ENCODE measurements at regions not wholly inside any gene's neighbourhood (a gene's known extent, or its start where the extent isn't known, plus 50 kb on each side); places are given as distances from the start of the nearest gene placed in this dataset.
"Not testable (repeated sequence)": the region's sequence is repeated elsewhere in the genome, so short reads cannot be mapped to it uniquely, and the experiment has no call there.

GRCh38 chr2:133647386-133647785 lies 79.1 kb upstream of the NCKAP5 start:
- H3K4me1 ChIP-seq (ENCODE audit: control insufficient read depth, insufficient read depth, low read length); ATAC-seq; H3K4me3 ChIP-seq (ENCODE audit: low read length); H3K27ac ChIP-seq (ENCODE audit: low read length); H3K27me3 ChIP-seq (ENCODE audit: control insufficient read depth, insufficient read depth); H3K9me3 ChIP-seq (ENCODE audit: control insufficient read depth, low read length); intact Hi-C loops (cut with DNase I); DNase-seq: not testable (repeated sequence)
- WGBS: 89% methylated on average over 1 of the region's 1 CpG

DNA sequence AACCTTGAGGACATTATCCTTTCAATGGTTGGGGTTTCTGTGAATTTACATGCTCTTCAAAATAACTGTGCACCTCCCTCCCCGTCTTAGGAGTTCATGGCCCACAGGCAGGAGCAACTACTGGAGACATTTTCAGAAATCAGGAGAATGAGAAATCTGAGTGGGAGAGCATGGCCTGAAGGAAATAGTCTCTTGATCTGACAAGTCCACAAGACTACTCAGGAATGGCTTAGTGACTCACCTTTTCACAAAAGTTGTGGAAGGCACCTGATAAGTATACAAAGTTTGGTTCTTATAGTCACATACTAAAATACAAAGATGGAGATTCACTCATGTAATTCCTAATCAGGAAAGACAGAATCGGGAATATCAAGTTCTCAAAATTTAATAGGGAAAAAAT lies 83.6 kb upstream of the NCKAP5 start:
- Histone ChIP-seq H3K9me3 (ENCODE audit: control insufficient read depth, low read length) (no peaks in the 10 kb centered on the region), H3K27me3 (ENCODE audit: control insufficient read depth, insufficient read depth) (no peaks in the 10 kb centered on the region), H3K4me3 (ENCODE audit: low read length) (no peak overlapping the region), H3K27ac (ENCODE audit: low read length) (no peak overlapping the region), H3K4me1 (ENCODE audit: control insufficient read depth, insufficient read depth, low read length) (no peaks in the 10 kb centered on the region)
- DNase-seq (no peak), ATAC-seq (no peak)
- 64% methylated on average over 2 of the region's 2 CpGs for WGBS
- intact Hi-C loops (cut with DNase I): no loop called here

- DNase-seq: no peak
- no peaks in the 10 kb centered on the region for H3K9me3 ChIP-seq (ENCODE audit: control insufficient read depth, low read length)
- WGBS: 41% methylated on average over 4 of the region's 4 CpGs
Observed at GRCh38 chr2:133652398-133652797, 84.1 kb upstream of the NCKAP5 start.

DNA sequence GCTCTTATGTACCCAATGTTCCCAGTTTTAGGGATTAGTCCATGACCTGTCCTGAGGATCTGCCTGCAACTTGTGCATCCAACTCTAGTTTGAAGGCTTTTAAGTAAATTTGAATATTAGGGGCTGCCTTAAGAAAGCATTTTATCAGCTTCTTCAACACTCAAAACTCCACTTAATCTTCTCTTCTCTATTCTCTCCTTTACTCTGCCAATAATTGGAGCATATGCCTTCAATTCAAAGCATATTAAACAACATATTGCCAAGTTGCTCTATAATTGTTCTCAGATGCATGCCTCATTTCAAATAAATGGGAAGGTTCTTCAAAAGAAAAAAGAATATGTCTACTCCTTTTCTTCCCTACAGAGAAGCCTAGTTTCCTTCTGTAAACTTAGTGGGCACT lies 84.8 kb upstream of the NCKAP5 start:
- ATAC-seq: no peak
- intact Hi-C loops (cut with DNase I): no loop called here

More at GRCh38 chr2:133652398-133652797, 84.1 kb upstream of the NCKAP5 start:
- no peak overlapping the region for H3K4me3 ChIP-seq (ENCODE audit: low read length)
- intact Hi-C loops (cut with DNase I): no loop called here
- no peak overlapping the region for H3K27ac ChIP-seq (ENCODE audit: low read length)
- H3K4me1 ChIP-seq (ENCODE audit: control insufficient read depth, insufficient read depth, low read length): no peaks in the 10 kb centered on the region
- ATAC-seq: peak in 1 of 2 donors; percentile 51
- H3K27me3 ChIP-seq (ENCODE audit: control insufficient read depth, insufficient read depth): no peaks in the 10 kb centered on the region

GRCh38 chr2:133654949-133655348 lies 86.7 kb upstream of the NCKAP5 start:
- Histone ChIP-seq H3K27ac (ENCODE audit: low read length) (no peak overlapping the region), H3K4me1 (ENCODE audit: control insufficient read depth, insufficient read depth, low read length) (no peaks in the 10 kb centered on the region), H3K27me3 (ENCODE audit: control insufficient read depth, insufficient read depth) (no peaks in the 10 kb centered on the region), H3K9me3 (ENCODE audit: control insufficient read depth, low read length) (no peaks in the 10 kb centered on the region), H3K4me3 (ENCODE audit: low read length) (no peak overlapping the region)
- ATAC-seq: no peak
- DNase-seq: no peak
- intact Hi-C loops (cut with DNase I): no loop called here

More for the DNA sequence above, 84.8 kb upstream of the NCKAP5 start:
- H3K27ac ChIP-seq (ENCODE audit: low read length): no peak overlapping the region
- no peaks in the 10 kb centered on the region for H3K27me3 ChIP-seq (ENCODE audit: control insufficient read depth, insufficient read depth)
- DNase-seq: no peak
- H3K9me3 ChIP-seq (ENCODE audit: control insufficient read depth, low read length): no peaks in the 10 kb centered on the region
- no peaks in the 10 kb centered on the region for H3K4me1 ChIP-seq (ENCODE audit: control insufficient read depth, insufficient read depth, low read length)
- H3K4me3 ChIP-seq (ENCODE audit: low read length): no peak overlapping the region

DNA sequence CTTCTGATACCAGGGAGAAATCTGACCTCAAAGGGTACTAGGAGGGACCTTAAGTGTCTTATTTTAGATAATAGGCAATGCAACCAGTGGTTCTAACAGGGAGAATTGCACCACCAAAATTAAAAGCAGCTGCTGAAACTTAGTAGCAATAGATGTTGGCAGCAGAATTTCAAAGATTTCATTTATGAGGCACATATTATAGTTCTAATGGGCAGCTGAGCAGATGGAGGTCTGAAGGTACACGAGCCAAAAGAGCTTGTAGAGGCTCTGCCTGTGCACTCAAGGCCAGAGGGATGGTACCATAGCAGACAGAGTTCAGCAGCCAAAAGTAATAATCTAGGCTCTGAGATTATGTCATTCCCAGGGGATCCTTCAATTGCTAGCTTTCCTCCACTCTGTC lies 87.3 kb upstream of the NCKAP5 start:
- Histone ChIP-seq H3K27ac (ENCODE audit: low read length) (no peak overlapping the region), H3K9me3 (ENCODE audit: control insufficient read depth, low read length) (no peaks in the 10 kb centered on the region), H3K4me1 (ENCODE audit: control insufficient read depth, insufficient read depth, low read length) (no peaks in the 10 kb centered on the region), H3K27me3 (ENCODE audit: control insufficient read depth, insufficient read depth) (no peaks in the 10 kb centered on the region), H3K4me3 (ENCODE audit: low read length) (no peak overlapping the region)
- DNase-seq: no peak
- intact Hi-C loops (cut with DNase I): no loop called here
- no peak for ATAC-seq
- WGBS: 48% methylated on average over 1 of the region's 1 CpG

DNA sequence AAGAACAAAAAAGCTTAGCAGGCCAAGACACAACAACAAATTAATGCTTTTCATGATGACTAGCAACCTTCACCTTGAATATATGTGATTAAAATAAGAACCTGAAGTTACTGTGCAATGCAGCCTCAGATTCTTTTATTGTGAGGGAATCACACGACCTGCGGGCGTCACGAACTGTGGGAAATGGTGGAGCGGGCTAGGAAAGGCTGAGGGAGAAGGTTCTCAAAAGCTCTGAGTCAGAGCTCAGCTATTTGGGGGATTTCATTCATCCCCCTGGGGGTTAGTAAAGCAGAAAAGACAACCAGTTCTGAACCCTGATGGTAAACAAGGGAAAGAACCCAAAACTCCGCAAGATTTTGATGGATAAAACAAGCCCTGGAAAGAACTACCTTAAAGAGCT lies 89.3 kb upstream of the NCKAP5 start:
- ATAC-seq (no peak), DNase-seq (no peak)
- H3K27ac ChIP-seq (ENCODE audit: low read length): no peak overlapping the region
- H3K9me3 ChIP-seq (ENCODE audit: control insufficient read depth, low read length): no peaks in the 10 kb centered on the region
- intact Hi-C loops (cut with DNase I): no loop called here
- no peaks in the 10 kb centered on the region for H3K4me1 ChIP-seq (ENCODE audit: control insufficient read depth, insufficient read depth, low read length)
- WGBS: 81% methylated on average over 6 of the region's 6 CpGs
- H3K27me3 ChIP-seq (ENCODE audit: control insufficient read depth, insufficient read depth): no peaks in the 10 kb centered on the region
- no peak overlapping the region for H3K4me3 ChIP-seq (ENCODE audit: low read length)

GRCh38 chr2:133658020-133658903 lies 90.0 kb upstream of the NCKAP5 start:
- intact Hi-C loops (cut with DNase I): no loop called here
- H3K27ac ChIP-seq (ENCODE audit: low read length): no peak overlapping the region
- ATAC-seq (no peak), DNase-seq (no peak)
- 68% methylated on average over 11 of the region's 11 CpGs for WGBS
- no peak overlapping the region for H3K4me3 ChIP-seq (ENCODE audit: low read length)
- no peaks in the 10 kb centered on the region for H3K27me3 ChIP-seq (ENCODE audit: control insufficient read depth, insufficient read depth)
- no peaks in the 10 kb centered on the region for H3K4me1 ChIP-seq (ENCODE audit: control insufficient read depth, insufficient read depth, low read length)
- H3K9me3 ChIP-seq (ENCODE audit: control insufficient read depth, low read length): no peaks in the 10 kb centered on the region

DNA sequence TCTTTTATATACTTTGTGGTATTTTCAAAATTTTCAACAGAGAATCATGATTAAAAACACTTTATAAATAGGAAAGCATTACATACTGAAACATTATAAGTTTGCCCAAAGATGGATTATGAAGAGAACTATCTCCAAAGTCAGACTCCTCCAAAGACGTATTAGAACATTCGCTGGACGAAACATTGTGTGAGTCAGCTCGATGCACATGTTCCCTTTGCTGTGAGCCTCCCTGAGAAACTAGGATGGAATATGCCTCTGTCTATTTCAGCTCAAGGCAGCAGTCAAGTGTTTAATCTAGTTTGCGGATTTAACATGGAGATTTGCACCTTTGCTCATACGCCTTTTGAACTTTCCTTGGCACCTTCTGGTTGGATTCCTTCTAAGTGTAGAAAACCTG lies 92.2 kb upstream of the NCKAP5 start:
- no peak overlapping the region for H3K27ac ChIP-seq (ENCODE audit: low read length)
- WGBS: 85% methylated on average over 6 of the region's 6 CpGs
- no peaks in the 10 kb centered on the region for H3K4me1 ChIP-seq (ENCODE audit: control insufficient read depth, insufficient read depth, low read length)
- H3K9me3 ChIP-seq (ENCODE audit: control insufficient read depth, low read length): no peaks in the 10 kb centered on the region
- no peaks in the 10 kb centered on the region for H3K27me3 ChIP-seq (ENCODE audit: control insufficient read depth, insufficient read depth)
- no peak overlapping the region for H3K4me3 ChIP-seq (ENCODE audit: low read length)
- no peak for DNase-seq
- ATAC-seq: no peak
- intact Hi-C loops (cut with DNase I): no loop called here

- 67% methylated on average over 4 of the region's 4 CpGs for WGBS
- no peaks in the 10 kb centered on the region for H3K9me3 ChIP-seq (ENCODE audit: control insufficient read depth, low read length)
- no peaks in the 10 kb centered on the region for H3K27me3 ChIP-seq (ENCODE audit: control insufficient read depth, insufficient read depth)
- ATAC-seq (no peak), DNase-seq (no peak)
- no peak overlapping the region for H3K4me3 ChIP-seq (ENCODE audit: low read length)
- H3K4me1 ChIP-seq (ENCODE audit: control insufficient read depth, insufficient read depth, low read length): no peaks in the 10 kb centered on the region
- H3K27ac ChIP-seq (ENCODE audit: low read length): no peak overlapping the region
- intact Hi-C loops (cut with DNase I): no loop called here
Observed at GRCh38 chr2:133661392-133661791, 93.1 kb upstream of the NCKAP5 start.

DNA sequence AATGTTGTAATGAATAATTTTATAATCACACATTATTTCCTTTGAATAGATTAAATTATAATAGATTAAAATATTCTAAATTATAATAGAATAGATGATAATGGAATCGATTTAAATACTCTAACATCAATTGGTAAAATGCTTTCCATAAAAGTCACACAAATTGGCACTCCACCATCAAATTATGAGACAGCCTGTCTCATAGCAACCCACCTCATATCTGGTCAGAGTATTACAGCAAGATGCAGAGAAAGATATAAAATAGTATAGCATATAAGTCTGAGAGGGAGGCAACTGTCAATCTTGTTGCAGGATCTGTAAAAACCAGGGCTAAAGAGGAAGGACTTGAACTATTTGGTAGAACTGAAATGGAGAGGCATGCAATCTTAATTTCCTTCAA lies 98.4 kb upstream of the NCKAP5 start:
- intact Hi-C loops (cut with DNase I): no loop called here
- no peaks in the 10 kb centered on the region for H3K9me3 ChIP-seq (ENCODE audit: control insufficient read depth, low read length)

GRCh38 chr2:133667085-133667484 lies 98.8 kb upstream of the NCKAP5 start:
- DNase-seq: no peak
- no peak overlapping the region for H3K4me3 ChIP-seq (ENCODE audit: low read length)
- no peaks in the 10 kb centered on the region for H3K4me1 ChIP-seq (ENCODE audit: control insufficient read depth, insufficient read depth, low read length)
- H3K9me3 ChIP-seq (ENCODE audit: control insufficient read depth, low read length): no peaks in the 10 kb centered on the region
- intact Hi-C loops (cut with DNase I): no loop called here
- ATAC-seq: no peak
- H3K27me3 ChIP-seq (ENCODE audit: control insufficient read depth, insufficient read depth): no peaks in the 10 kb centered on the region
- H3K27ac ChIP-seq (ENCODE audit: low read length): no peak overlapping the region

More for the DNA sequence above, 98.4 kb upstream of the NCKAP5 start:
- Histone ChIP-seq H3K4me1 (ENCODE audit: control insufficient read depth, insufficient read depth, low read length) (no peaks in the 10 kb centered on the region), H3K27ac (ENCODE audit: low read length) (no peak overlapping the region), H3K4me3 (ENCODE audit: low read length) (no peak overlapping the region), H3K27me3 (ENCODE audit: control insufficient read depth, insufficient read depth) (no peaks in the 10 kb centered on the region)
- ATAC-seq: no peak
- 82% methylated on average over 1 of the region's 1 CpG for WGBS
- no peak for DNase-seq

All from right cardiac atrium (tissue), 5 donors.